Liver (tissue), 7 donors: ENCODE measurements at regions not wholly inside any gene's neighbourhood (a gene's known extent, or its start where the extent isn't known, plus 50 kb on each side); places are given as distances from the start of the nearest gene placed in this dataset.

Source experiments
- DNase-seq: peaks from one replicate; pipeline ENCODE4 v3.0.0-alpha.2; 2017; ENCODE audit warnings: low spot score
- H3K27ac ChIP-seq, 2 donors: one replicate each; pipeline ENCODE4 v1.7.0; 2013; ENCODE audit warnings: inconsistent platforms in 2 of 2, low read length in 2 of 2, control low read depth in 1 of 2, low read depth in 1 of 2, mild to moderate bottlenecking in 1 of 2
- H3K27me3 ChIP-seq, 4 donors: one replicate each; pipeline versions ENCODE4 v1.6.1 to v1.7.0; 2013; ENCODE audit warnings: low read length in 3 of 4, inconsistent platforms in 1 of 4, mild to moderate bottlenecking in 1 of 4, moderate library complexity in 1 of 4; ENCODE audit not compliant: control insufficient read depth in 4 of 4, insufficient read depth in 4 of 4
- H3K36me3 ChIP-seq, 4 donors: one replicate each; pipeline versions ENCODE4 v1.6.1 to v1.7.0; 2013; ENCODE audit warnings: low read length in 3 of 4, mild to moderate bottlenecking in 3 of 4, low read depth in 1 of 4, moderate library complexity in 1 of 4; ENCODE audit not compliant: control insufficient read depth in 4 of 4, insufficient read depth in 3 of 4
- H3K4me1 ChIP-seq, 4 donors: one replicate each; pipeline versions ENCODE4 v1.6.1 to v1.7.0; 2013; ENCODE audit warnings: low read length in 3 of 4, mild to moderate bottlenecking in 3 of 4, moderate library complexity in 1 of 4; ENCODE audit not compliant: control insufficient read depth in 4 of 4, insufficient read depth in 4 of 4
- H3K4me3 ChIP-seq, 3 donors: one replicate each; pipeline versions ENCODE4 v1.6.1 to v1.7.0; 2013; ENCODE audit warnings: low read length in 3 of 3, control low read depth in 1 of 3, low read depth in 1 of 3, mild to moderate bottlenecking in 1 of 3
- H3K9ac ChIP-seq, 2 donors: one replicate each; pipeline ENCODE4 v1.7.0; 2013; ENCODE audit warnings: low read length in 2 of 2, mild to moderate bottlenecking in 2 of 2, moderate library complexity in 2 of 2, control low read depth in 1 of 2, low read depth in 1 of 2
- H3K9me3 ChIP-seq, 4 donors: one replicate each; pipeline versions ENCODE4 v1.6.1 to v1.7.0; 2013; ENCODE audit warnings: low read length in 3 of 4; ENCODE audit not compliant: control insufficient read depth in 4 of 4
- ATF3 ChIP-seq: IDR thresholded peaks from 2 replicates; pipeline ENCODE4 v1.6.1; 2016; ENCODE audit warnings: antibody characterized with exemption
- EGR1 ChIP-seq, 2 donors: IDR thresholded peaks; 2 replicates each; pipeline ENCODE4 v1.6.1; 2016 to 2018; ENCODE audit warnings: antibody characterized with exemption in 2 of 2, low read depth in 2 of 2
- FOXA1 ChIP-seq: IDR thresholded peaks from 2 replicates; pipeline ENCODE4 v1.6.1; 2016; ENCODE audit warnings: antibody characterized with exemption
- FOXA2 ChIP-seq: IDR thresholded peaks from 2 replicates; pipeline ENCODE4 v1.6.1; 2016; ENCODE audit warnings: antibody characterized with exemption
- GABPA ChIP-seq, 2 donors: IDR thresholded peaks in 1 of 2; conservative IDR thresholded peaks in 1 of 2; 2 replicates each; pipeline ENCODE4 v1.6.1; 2016; ENCODE audit warnings: antibody characterized with exemption in 2 of 2, mild to moderate bottlenecking in 1 of 2, moderate library complexity in 1 of 2
- HNF4A ChIP-seq, 2 donors: conservative IDR thresholded peaks; 2 replicates each; pipeline ENCODE4 v1.6.1; 2016; ENCODE audit warnings: antibody characterized with exemption in 2 of 2, mild to moderate bottlenecking in 2 of 2
- HNF4G ChIP-seq: IDR thresholded peaks from 2 replicates; pipeline ENCODE4 v1.6.1; 2016; ENCODE audit warnings: antibody characterized with exemption
- JUND ChIP-seq, 2 donors: IDR thresholded peaks; 2 replicates each; pipeline ENCODE4 v1.6.1; 2016; ENCODE audit warnings: antibody characterized with exemption in 2 of 2
- NR2F2 ChIP-seq: IDR thresholded peaks from 2 replicates; pipeline ENCODE4 v1.6.1; 2016; ENCODE audit warnings: antibody characterized with exemption
- RAD21 ChIP-seq, 2 donors: IDR thresholded peaks; 2 replicates each; pipeline ENCODE4 v1.6.1; 2016; ENCODE audit warnings: antibody characterized with exemption in 2 of 2, mild to moderate bottlenecking in 2 of 2
- REST ChIP-seq: IDR thresholded peaks from 2 replicates; pipeline ENCODE4 v1.6.1; 2016; ENCODE audit warnings: antibody characterized with exemption, mild to moderate bottlenecking
- RXRA ChIP-seq, 2 donors: IDR thresholded peaks; 2 replicates each; pipeline ENCODE4 v1.6.1; 2017 to 2018; ENCODE audit warnings: antibody characterized with exemption in 2 of 2, mild to moderate bottlenecking in 1 of 2
- SP1 ChIP-seq: IDR thresholded peaks from 2 replicates; pipeline ENCODE4 v1.6.1; 2018; ENCODE audit warnings: antibody characterized with exemption, mild to moderate bottlenecking
- TAF1 ChIP-seq: conservative IDR thresholded peaks from 2 replicates; pipeline ENCODE4 v1.6.1; 2016; ENCODE audit warnings: antibody characterized with exemption, mild to moderate bottlenecking
- YY1 ChIP-seq: IDR thresholded peaks from 2 replicates; pipeline ENCODE4 v1.6.1; 2016; ENCODE audit warnings: antibody characterized with exemption, mild to moderate bottlenecking
- WGBS: extraction: QIAGEN DNeasy Blood & Tissue Kit; methylation state at CpG from one replicate; pipeline ENCODE4 v1.1.7; 2013; 5-methylcytosine and 5-hydroxymethylcytosine counted together
- TF ChIP-seq, protein P1 (sequence below): IDR thresholded peaks from 2 replicates; pipeline ENCODE4 v1.6.1; 2016; ENCODE audit warnings: antibody characterized with exemption
- TF ChIP-seq, protein P2 (sequence below): IDR thresholded peaks from 2 replicates; pipeline ENCODE4 v1.6.1; 2016; ENCODE audit warnings: antibody characterized with exemption
- donor health status: healthy.
- donor health status: healthy.
- donor health status: healthy.
- donor health status: healthy.

DNA sequence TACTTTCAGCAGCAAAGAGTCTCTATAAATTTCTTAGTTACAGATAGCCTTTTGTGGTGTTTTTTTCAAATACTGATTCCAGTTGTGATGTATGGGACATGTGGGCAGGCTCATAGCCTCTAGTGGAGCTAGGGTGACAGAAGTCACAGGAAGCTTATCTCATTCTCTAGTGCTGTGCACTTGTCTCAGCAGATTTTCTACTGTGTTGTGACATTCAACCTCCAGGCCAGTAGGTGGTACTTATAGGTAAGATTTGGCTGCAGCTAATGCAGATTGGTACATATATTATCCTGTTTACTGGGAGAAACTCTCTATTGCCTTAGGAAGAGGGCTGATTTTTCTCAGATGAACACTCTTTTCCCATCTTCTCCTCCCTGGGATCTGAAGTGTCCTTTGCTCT, 176.2 kb downstream of the CALCRL start:
- no peaks in the 10 kb centered on the region for H3K36me3 ChIP-seq
- TF ChIP-seq EGR1 (IDR thresholded peaks at IDR 0.05; ENCODE audit: low read depth in 2 of 2) (no peak), RXRA (IDR thresholded peaks at IDR 0.05) (no peak), RAD21 (IDR thresholded peaks at IDR 0.05) (no peak), GABPA (IDR thresholded peaks at IDR 0.05 in 1 of 2, conservative IDR thresholded peaks at IDR 0.05 in 1 of 2) (no peak), FOXA2 (no peak), JUND (IDR thresholded peaks at IDR 0.05) (no peak), ATF3 (no peak), YY1 (no peak), FOXA1 (no peak), NR2F2 (no peak), SP1 (no peak), REST (no peak), HNF4A (conservative IDR thresholded peaks at IDR 0.05) (no peak), HNF4G (no peak)
- TF ChIP-seq, protein P1, sequence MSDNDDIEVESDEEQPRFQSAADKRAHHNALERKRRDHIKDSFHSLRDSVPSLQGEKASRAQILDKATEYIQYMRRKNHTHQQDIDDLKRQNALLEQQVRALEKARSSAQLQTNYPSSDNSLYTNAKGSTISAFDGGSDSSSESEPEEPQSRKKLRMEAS = no peak
- TF ChIP-seq, protein P2, sequence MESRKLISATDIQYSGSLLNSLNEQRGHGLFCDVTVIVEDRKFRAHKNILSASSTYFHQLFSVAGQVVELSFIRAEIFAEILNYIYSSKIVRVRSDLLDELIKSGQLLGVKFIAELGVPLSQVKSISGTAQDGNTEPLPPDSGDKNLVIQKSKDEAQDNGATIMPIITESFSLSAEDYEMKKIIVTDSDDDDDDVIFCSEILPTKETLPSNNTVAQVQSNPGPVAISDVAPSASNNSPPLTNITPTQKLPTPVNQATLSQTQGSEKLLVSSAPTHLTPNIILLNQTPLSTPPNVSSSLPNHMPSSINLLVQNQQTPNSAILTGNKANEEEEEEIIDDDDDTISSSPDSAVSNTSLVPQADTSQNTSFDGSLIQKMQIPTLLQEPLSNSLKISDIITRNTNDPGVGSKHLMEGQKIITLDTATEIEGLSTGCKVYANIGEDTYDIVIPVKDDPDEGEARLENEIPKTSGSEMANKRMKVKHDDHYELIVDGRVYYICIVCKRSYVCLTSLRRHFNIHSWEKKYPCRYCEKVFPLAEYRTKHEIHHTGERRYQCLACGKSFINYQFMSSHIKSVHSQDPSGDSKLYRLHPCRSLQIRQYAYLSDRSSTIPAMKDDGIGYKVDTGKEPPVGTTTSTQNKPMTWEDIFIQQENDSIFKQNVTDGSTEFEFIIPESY = no peak
- no peak overlapping the region for H3K4me3 ChIP-seq
- no peak overlapping the region for H3K27ac ChIP-seq
- no peaks in the 10 kb centered on the region for H3K4me1 ChIP-seq
- no peaks in the 10 kb centered on the region for H3K27me3 ChIP-seq
- no peak for DNase-seq
- H3K9me3 ChIP-seq = no peaks in the 10 kb centered on the region
- H3K9ac ChIP-seq = no peak overlapping the region

DNA sequence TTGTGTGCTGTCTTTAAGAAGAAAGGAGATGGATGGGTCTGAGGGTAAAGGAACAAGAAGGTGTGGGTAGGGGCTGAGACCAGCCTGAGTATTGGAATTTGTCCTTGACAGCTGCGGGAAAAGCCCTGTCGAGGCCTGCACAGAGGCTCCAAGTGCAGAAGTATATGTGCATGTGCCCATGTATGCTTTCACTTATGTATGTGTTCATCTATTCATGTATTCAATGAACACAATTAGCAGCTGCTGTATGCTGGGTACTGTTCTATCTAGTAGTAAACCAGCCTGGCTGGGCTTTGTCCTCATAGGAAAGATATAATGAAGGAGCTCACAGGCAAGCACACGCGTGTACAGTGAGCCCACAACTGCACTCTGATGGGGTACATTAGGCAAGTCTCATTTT, 181.4 kb downstream of the CALCRL start:
- no peak for DNase-seq
- Histone ChIP-seq H3K36me3 (no peaks in the 10 kb centered on the region), H3K27me3 (no peaks in the 10 kb centered on the region), H3K9me3 (no peaks in the 10 kb centered on the region), H3K27ac (no peak overlapping the region), H3K9ac (no peak overlapping the region), H3K4me1 (no peaks in the 10 kb centered on the region), H3K4me3 (no peak overlapping the region)
- WGBS = 53% methylated on average over 4 of the region's 4 CpGs
- TF ChIP-seq TAF1 = no peak
- no peak for TF ChIP-seq YY1
- no peak for TF ChIP-seq SP1
- no peak for TF ChIP-seq EGR1 (IDR thresholded peaks at IDR 0.05; ENCODE audit: low read depth in 2 of 2)
- no peak for TF ChIP-seq RXRA (IDR thresholded peaks at IDR 0.05)
- TF ChIP-seq HNF4A (conservative IDR thresholded peaks at IDR 0.05) = no peak
